Spleen (tissue), 7 donors: ENCODE measurements at regions not wholly inside any gene's neighbourhood (a gene's known extent, or its start where the extent isn't known, plus 50 kb on each side); places are given as distances from the start of the nearest gene placed in this dataset.

Experiments used
- CTCF ChIP-seq, 11 experiments: fragments of 200-600 bp in 7 of 11; fragments of 450-650 bp in 4 of 11; sonication (generic) in 4 of 11; IDR thresholded peaks in 8 of 11; conservative IDR thresholded peaks in 3 of 11; 1 replicate in 7 of 11; 2 replicates in 4 of 11; pipeline versions ENCODE4 v1.4.0 to v1.8.0; 2016 to 2021; ENCODE audit warnings: antibody characterized with exemption in 11 of 11, inconsistent platforms in 4 of 11, mild to moderate bottlenecking in 1 of 11
- POLR2A ChIP-seq, 3 donors: fragments of 450-650 bp; IDR thresholded peaks; one replicate each; pipeline ENCODE4 v1.5.1; 2017; ENCODE audit warnings: antibody characterized with exemption in 3 of 3, mild to moderate bottlenecking in 1 of 3
- POLR2AphosphoS5 ChIP-seq, 3 donors: sonication (generic); formaldehyde crosslinking; IDR thresholded peaks; one replicate each; pipeline ENCODE4 v1.5.1; 2017; ENCODE audit warnings: antibody characterized with exemption in 3 of 3
- donor health status: DM: no; HTN: no; CAD: no; lungs with moderate emphysema.
- donor health status: DM: no; HTN: no; CAD: no.
- donor health status: DM: no; HTN: no; CAD: no.

GRCh38 chr2:83106853-83107252, 1352.2 kb downstream of the SUCLG1 start:
- TF ChIP-seq POLR2A (IDR thresholded peaks at IDR 0.05) = no peak
- no peak for TF ChIP-seq CTCF (IDR thresholded peaks at IDR 0.05 in 8 of 11, conservative IDR thresholded peaks at IDR 0.05 in 3 of 11)
- no peak for TF ChIP-seq POLR2AphosphoS5 (IDR thresholded peaks at IDR 0.05)
